ENCODE measurements at regions not wholly inside any gene's neighbourhood (a gene's known extent, or its start where the extent isn't known, plus 50 kb on each side); places are given as distances from the start of the nearest gene placed in this dataset.

DNA sequence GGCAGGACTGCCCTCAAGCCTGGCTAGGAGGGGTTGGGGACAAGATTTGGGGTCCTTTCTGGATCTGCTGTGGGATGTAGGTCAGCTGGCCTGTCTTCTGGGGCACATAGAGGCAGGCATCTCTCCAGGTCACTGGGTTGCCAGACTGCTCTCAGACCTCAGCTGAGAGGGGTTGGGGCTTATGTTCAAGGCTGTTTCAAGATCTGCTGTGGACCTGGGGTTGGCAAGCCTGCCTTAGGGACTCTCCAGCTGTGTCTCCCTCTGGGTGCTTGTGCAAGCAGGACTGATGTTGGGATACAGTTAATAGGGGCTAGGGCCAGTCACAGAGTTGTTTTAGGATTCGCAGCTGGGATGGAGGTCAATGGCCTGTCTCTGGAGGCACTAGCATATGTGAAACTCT lies 363.0 kb upstream of the ST6GAL2 start:
- H3K4me3 ChIP-seq, result no peak overlapping the region
- H3K27ac ChIP-seq, result no peak overlapping the region
- TF ChIP-seq POLR2A (IDR thresholded peaks at IDR 0.05), result no peak
- intact Hi-C loops (cut with DNase I; ENCODE audit: low total_unique reads), result no loop called here
- no peaks in the 10 kb centered on the region for H3K9me3 ChIP-seq
- H3K36me3 ChIP-seq, result no peaks in the 10 kb centered on the region
- no peaks in the 10 kb centered on the region for H3K27me3 ChIP-seq
- no peaks in the 10 kb centered on the region for H3K4me1 ChIP-seq
- no peak for DNase-seq

DNA sequence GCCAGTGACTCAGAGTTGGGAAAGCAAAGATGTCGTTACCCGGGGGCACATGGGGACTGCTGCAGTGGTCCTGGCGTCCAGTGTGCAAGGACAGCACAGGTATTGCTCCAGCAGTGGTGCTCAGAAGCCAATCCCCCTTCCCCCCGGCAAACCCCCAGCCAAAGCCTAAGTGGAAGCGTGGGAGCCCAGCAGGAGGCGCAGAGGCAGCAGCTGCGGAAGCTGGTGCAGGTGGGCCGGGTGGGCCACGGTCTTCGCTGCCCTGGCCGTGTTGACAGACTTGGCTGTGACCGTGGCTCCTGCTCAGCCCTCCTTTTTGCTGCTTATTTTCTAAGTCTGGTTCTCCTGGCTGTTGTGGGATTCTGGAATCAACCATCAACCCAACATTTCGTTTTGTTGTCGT lies 369.8 kb upstream of the ST6GAL2 start:
- Histone ChIP-seq H3K4me1 (no peaks in the 10 kb centered on the region), H3K27me3 (no peaks in the 10 kb centered on the region), H3K9me3 (no peaks in the 10 kb centered on the region), H3K4me3 (no peak overlapping the region), H3K36me3 (no peaks in the 10 kb centered on the region), H3K27ac (no peak overlapping the region)
- no peak for DNase-seq
- intact Hi-C loops (cut with DNase I; ENCODE audit: low total_unique reads), result no loop called here
- TF ChIP-seq POLR2A (IDR thresholded peaks at IDR 0.05) (no peak), CTCF (IDR thresholded peaks at IDR 0.05) (no peak)

DNA sequence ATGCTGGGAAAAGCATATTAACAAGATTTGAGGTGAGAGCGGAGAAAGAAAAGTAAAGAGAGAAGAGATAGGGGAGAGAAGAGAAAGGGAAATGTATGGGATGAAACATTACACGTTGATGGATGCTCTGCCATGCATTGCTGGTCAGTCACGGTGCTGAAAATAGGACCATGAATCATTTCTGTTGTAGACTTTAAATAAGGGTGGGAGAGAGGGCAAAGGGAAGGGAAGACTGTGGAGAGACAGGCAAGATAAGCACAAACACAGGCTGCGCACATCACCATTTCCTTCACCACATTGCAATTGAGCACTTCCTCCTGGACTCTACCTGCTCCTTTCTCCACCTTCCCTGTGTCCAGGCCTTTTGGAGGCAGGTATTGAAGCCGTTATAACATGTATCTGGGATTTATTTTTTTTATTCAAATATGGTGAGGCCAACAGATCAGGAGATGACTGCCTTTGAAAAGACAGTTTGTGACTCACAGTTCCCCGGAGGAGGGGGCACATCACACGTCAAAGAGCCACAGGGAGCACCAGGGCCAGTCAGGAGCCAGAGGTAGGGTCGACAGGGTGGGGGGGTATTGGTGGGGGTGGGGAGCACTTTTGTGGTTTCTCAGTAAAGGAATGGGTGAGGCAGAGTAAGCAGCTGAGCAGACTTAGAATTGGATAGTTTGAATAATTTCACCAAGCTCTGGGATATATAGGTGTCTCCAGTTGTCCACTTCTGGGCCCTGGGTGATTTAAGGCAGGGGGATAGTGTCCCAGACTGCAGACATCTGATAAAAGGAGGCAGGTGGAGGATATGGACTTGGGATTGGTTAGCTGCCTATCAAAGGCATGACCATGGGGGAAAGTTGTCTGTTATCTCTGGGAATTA lies 372.8 kb upstream of the ST6GAL2 start:
- H3K36me3 ChIP-seq, result no peaks in the 10 kb centered on the region
- H3K27ac ChIP-seq, result no peak overlapping the region
- no peaks in the 10 kb centered on the region for H3K27me3 ChIP-seq
- no peaks in the 10 kb centered on the region for H3K4me1 ChIP-seq
- no peak for DNase-seq
- intact Hi-C loops (cut with DNase I; ENCODE audit: low total_unique reads), result no loop called here
- no peak overlapping the region for H3K4me3 ChIP-seq
- TF ChIP-seq POLR2A (IDR thresholded peaks at IDR 0.05) (no peak), CTCF (IDR thresholded peaks at IDR 0.05) (no peak)
- H3K9me3 ChIP-seq, result no peaks in the 10 kb centered on the region

GRCh38 chr2:107259408-107260195 lies 373.6 kb upstream of the ST6GAL2 start:
- Histone ChIP-seq H3K4me3 (no peak overlapping the region), H3K4me1 (no peaks in the 10 kb centered on the region), H3K27me3 (no peaks in the 10 kb centered on the region), H3K9me3 (no peaks in the 10 kb centered on the region), H3K36me3 (no peaks in the 10 kb centered on the region), H3K27ac (no peak overlapping the region)
- no peak for DNase-seq
- TF ChIP-seq CTCF (IDR thresholded peaks at IDR 0.05) (no peak), POLR2A (IDR thresholded peaks at IDR 0.05) (no peak)
- intact Hi-C loops (cut with DNase I; ENCODE audit: low total_unique reads), result no loop called here

- H3K27me3 ChIP-seq, result no peaks in the 10 kb centered on the region
- no peak overlapping the region for H3K27ac ChIP-seq
- H3K4me3 ChIP-seq, result no peak overlapping the region
- no peaks in the 10 kb centered on the region for H3K36me3 ChIP-seq
- intact Hi-C loops (cut with DNase I; ENCODE audit: low total_unique reads), result no loop called here
- H3K9me3 ChIP-seq, result no peaks in the 10 kb centered on the region
- no peaks in the 10 kb centered on the region for H3K4me1 ChIP-seq
- TF ChIP-seq POLR2A (IDR thresholded peaks at IDR 0.05), result no peak
- no peak for DNase-seq
These were observed 377.7 kb upstream of the ST6GAL2 start for GRCh38 chr2:107263628-107264027.

DNA sequence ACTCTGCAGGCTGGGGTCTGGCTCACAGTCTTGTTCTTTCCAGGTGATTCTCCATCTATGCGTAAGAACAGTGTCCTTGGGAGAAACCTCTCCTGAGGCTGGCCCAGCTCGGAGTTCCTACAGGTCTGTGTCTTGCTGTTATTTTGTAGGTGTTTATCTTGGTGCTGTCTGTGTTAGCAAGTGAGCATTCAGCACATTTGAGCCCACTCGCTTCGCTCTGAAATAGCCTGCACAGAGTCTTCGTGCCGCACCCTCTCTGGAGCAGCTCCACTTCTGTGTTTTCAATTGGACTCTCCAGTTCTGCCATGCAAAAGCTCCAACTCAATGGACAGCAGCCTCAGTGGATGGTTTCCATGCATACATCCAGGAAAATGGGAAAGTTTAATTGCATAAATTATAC lies 378.2 kb upstream of the ST6GAL2 start:
- Histone ChIP-seq H3K27me3 (no peaks in the 10 kb centered on the region), H3K4me3 (no peak overlapping the region), H3K27ac (no peak overlapping the region), H3K9me3 (no peaks in the 10 kb centered on the region), H3K4me1 (no peaks in the 10 kb centered on the region), H3K36me3 (no peaks in the 10 kb centered on the region)
- no peak for DNase-seq
- intact Hi-C loops (cut with DNase I; ENCODE audit: low total_unique reads), result no loop called here
- TF ChIP-seq CTCF (IDR thresholded peaks at IDR 0.05), result no peak
- TF ChIP-seq POLR2A (IDR thresholded peaks at IDR 0.05), result no peak

All from uterus (tissue), 3 donors.